GM18909 (cell line): ENCODE measurements at regions not wholly inside any gene's neighbourhood (a gene's known extent, or its start where the extent isn't known, plus 50 kb on each side); places are given as distances from the start of the nearest gene placed in this dataset.

Source experiments
- ATAC-seq: cut with Tn5 transposase; IDR thresholded peaks from one replicate; pipeline ENCODE4 v1.9.1; 2021; ENCODE audit warnings: mild to moderate bottlenecking; ENCODE audit not compliant: unreplicated experiment, poor library complexity

DNA sequence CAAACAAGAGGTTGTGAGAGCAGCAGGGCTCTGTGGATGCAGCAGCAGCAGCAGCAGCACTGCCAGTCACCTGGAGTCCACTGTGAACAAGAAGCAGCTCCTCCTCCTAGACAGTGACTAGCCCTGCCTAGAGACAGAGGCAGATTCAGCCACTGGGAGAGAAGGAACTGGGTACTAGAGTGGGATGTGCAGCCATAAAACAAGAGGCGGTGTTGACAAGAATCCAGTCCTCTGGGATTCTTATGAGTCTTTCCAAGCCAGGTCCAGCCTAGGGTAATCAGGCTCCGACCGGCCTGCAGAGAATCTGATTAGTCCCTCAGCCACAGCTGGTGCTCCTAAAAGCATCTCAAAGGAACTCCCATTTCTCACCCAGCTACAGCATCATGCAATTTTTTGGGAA is 83.9 kb upstream of the USP47 start:
- no peak for ATAC-seq

DNA sequence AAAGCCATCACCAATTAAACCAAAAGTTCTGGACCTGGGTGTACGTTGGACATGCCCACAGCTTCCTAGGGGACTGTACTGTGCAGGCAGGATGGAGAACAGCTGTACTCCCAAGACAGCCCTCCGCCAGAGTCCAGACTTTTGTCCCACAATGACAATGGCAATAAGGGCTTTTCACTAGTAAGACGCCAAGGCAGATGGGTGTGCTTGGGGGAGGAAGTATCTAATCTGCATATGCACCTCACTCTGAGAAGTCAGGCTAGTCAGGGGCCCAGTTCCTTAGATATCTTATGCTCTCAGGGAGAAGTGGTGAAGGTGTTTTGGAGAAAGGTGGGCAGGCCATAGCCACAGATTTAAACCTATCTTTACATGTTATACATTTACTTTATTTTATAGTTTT is 85.1 kb upstream of the USP47 start:
- ATAC-seq = no peak

DNA sequence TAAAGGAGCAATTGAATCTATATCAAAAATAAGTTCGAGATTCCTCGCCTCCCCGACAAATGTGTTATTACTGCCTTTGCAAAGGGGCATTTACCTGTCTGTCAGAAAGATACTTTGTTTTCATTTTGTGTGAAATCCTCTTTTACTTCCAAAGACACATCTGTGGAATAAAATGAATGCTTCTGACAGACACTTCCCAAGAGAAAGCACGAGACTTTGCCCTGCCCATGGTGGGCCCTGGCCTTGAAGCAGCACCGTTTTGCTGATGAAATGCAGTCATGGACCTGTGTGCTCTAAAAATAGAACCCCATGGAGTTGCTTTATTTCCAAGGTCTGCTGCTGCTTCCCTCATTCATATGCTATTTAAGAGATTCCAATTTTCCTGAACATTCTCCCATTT is 85.9 kb upstream of the USP47 start:
- no peak for ATAC-seq

DNA sequence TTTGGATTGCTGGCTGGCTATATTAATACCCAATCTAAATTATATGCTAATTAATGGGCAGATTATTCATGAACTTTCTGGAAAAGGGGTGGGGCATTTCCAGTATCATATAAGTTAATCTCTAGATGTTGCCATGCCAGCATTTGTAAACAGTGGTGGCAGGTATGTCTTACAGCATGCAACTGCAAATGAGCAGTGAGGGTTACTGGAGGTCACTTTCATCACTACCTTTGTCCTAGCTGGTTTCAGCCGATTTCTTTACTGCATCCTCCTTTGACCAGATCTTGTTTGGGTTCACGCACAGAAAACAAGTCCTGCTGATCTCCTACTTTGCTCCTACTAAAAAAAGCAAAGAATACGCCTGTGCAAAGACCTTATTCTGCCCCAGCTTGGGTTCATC is 89.1 kb upstream of the USP47 start:
- no peak for ATAC-seq

DNA sequence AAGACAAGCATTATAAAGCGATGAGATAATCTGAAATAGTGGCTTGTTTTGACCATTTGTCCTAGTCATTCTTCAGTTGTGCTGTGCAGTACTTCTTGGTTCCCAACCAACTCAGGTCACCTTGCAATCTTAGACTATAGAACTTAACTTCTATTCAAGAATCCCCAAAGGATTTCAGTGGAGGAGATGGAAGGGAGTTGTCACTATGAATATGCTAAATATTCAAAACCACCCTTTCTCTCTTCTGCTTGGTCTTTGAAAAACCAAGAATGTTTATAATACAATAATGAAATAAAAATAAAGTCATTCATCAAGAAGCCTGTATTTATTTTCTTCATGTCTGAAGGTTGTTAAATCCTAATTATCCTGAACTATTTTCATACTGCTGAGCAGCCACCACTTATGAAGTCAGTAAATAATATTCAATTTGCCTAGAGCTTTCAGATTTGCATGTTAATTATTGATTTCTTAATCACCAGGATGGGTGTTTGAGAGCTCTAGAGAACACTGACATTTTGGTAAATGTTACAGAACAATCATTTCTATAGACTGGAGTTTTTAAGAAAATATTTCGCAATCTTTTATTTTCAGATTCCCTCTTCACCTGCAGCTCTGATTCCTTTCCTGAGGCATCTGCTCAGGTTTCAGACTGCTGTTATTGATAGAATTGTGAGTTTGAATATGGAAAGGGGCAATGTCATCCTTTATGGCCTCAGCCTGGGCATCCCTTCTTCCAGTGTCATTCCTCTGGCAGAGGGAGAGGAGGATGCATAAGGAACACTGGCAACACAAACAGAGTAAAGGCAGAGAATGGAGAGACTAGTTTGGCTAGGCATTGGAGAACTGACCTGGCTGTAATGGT is 91.5 kb upstream of the USP47 start:
- no peak for ATAC-seq

DNA sequence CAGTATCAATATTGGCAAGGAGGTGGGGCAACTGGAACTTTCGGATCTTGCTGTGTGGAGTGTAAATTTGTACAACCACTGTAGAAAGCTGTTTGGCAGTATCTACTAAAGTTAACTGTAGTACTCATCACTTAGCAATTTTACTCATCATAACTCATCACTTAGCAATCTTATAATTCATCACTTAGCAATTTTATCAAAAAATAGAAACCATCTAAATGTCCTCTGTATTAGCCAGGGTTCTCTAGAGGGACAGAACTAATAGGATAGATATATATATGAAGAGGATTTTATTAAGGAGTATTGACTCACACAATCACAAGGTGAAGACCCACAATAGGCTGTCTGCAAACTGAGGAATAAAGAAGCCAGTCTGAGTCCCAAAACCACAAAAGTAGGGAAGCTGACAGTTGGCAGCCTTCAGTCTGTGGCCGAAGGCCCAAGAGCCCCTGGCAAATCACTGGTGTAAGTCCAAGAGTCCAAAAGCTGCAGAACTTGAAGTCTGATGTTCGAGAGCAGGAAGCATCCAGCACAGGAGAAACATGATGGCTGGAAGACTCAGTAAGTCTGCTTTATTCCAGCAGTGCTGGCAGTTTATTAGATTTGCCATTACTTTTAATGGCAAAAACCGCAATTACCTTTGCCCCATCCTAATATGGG is 92.9 kb upstream of the USP47 start:
- ATAC-seq = no peak

DNA sequence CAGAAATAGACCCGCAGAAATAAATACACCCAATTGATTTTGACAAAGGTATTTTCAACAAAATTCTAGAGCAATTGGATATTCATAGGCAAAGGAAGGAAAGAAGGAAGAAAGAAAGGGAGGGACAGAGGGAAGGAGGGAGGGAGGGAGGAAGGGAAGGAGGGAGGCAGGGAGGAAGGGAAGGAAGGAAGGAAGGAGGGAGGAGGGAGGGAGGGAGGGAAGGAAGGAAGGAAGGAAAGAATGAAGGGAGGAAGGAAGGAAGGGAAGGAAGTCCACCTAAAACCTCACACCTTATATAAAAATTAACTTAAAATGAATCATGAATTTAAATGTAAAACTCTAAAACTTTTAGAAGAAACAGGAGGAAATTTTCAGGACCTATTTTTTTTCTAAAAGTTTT is 94.2 kb upstream of the USP47 start:
- ATAC-seq = no peak

DNA sequence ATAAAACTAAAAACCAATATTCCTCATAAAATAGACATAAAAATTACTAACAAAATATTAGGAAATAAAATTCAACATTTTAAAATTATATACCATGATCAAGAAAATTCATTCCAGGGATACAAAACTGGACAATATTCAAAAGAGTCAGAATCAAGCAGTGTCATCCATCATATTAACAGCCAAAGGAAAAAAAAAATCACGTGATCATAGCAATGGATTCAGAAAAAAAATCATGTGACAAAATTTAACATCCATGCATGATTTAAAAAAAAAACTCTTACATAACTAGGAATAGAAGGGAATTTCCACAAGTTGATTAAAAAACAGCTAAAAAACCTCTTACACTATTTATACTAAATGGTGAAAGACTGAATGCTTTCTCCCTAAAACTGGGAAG is 95.3 kb upstream of the USP47 start:
- no peak for ATAC-seq

DNA sequence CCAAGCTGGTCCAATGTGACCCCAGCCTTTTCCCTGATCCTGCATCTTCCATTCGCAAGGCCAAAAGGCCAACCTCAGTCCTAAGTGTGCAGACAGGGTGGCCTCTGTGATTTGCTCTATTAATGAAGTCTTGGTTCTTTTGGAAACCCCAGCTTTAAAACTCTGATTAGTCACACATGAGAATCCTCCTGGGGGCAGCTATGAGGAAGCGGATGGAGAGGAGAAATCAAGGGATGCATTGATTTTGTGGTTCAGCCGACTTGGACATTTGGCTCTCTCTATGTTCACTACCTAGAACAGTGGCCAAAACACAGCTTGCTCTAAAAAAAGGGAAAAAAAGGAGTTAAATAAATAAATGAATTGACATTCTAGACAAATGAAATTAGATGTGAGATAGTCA is 98.6 kb upstream of the USP47 start:
- ATAC-seq = no peak

DNA sequence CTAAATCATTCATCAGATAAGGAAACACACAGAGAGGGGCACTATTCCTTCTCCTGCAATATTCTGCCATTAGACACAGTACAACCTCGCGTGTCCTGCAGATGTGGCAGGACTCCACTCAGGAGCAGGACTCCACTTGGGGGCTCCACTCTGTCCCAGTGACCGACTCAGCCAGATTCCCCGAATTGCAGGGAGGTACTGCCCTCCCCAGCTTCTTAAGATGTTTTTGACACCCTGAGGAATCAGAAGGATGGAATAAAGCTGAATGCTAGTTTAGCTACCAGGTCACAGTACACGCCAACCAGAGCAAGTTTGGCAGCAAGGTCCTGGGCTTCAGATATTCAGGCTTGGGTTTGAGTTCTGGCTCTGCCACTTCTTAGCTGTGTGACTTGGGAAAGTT is 99.3 kb upstream of the USP47 start:
- no peak for ATAC-seq

DNA sequence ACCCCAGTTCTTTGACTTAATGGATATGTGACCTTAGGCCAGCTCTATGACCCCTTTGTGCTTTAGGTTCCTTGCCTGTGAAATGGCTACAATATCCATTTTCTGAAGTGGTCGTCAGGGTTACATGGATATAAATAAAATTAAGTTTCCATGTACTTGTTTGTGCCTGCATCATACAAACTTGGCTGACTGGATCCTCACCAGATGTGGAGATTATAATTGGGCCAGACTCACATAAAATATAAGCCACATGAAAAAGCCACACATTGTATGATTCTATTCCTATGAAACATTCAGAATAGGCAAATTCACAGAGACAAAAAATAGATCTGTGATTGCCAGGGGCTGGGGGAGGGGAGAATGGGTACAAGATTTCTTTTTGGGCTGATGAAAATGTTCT is 100.9 kb upstream of the USP47 start:
- no peak for ATAC-seq

DNA sequence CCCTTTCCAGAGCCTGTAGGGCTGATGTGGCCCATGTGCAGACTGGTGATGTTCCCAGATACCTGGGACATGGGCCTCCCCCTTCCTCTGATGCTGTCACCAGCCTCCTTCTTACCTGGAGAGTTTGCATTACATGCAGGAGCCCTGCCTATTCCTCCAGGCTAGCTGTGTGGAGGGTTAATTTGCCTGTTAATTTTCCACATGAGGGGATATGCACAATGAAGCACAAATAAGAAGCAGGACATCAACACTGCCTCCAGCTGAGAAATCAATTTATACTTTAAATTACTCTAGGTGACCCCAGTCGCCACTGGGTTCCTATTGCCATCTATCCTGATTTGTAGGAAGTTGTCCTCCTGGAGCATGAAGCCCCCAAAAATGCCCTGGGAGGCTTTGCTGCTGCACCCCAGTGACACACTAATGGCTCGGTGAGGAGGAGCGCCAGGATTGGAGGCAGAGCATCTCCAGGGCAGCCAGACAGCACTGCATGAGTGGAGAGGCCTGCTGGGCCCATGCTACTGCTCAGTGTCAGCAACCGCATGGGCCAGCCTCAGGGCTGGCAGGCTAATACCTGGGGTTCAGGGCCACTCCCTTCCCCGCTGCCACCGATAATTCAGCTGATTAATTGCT is 101.6 kb upstream of the USP47 start:
- no peak for ATAC-seq

DNA sequence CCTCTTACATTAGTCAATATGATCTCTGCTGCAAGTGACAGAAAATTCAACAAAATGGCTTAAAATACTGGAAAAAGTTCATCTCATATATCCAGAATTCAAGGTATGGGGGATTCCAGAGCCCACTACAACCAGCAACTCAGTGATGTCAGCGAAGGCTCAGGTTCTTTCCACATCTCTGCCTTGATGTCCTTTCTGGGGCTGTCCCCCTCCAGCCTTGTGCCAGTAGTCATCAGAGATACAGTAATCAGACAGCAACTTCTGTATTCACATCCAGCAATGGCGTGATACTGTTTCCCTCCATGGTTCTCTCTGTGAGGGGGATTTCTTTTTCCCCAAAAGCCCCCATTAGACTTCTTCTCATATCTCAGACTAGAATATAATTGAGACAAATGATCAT is 103.4 kb upstream of the USP47 start:
- ATAC-seq = no peak

DNA sequence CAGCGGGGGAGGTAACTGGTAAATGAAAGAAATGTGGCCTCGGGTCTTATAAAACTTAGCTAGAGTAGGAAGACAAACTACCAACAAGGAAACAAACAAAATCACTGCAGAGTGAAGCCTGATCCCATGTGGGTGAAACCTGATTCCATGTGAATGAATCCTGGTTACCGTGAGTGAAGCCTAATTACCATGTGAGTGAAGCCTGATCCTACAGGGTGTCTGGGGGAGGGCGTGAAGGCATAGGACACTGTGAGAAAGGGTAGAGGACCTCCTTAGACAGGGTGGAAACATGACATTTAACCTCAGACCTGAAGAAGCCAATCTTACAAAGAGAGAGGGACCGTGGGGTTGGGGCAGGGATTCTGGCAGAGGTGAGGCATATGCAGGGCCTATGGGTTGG is 106.2 kb upstream of the USP47 start:
- ATAC-seq = no peak

DNA sequence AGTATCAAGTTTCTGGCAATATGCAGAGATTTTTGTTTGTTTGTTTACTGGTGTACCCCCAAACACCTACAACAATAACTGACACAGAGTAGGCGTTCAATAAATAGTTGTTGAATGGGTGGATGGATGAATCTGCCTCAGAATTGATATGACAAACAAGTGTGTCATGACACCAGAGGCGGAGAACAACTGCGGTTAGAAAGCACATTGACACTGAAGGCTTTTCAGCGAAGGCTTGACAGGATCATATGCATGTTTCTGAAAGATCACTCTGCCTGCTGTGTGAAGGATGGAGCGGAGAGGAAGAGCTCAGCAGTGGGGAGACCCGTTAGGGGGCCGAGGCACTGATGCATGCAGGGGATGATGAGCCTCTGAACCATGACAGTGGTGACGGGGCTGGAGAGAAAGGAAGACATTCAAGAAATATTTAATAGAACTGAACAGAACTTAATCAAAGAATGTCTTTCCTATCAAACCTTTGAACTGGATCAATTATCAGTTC is 108.5 kb upstream of the USP47 start:
- no peak for ATAC-seq

DNA sequence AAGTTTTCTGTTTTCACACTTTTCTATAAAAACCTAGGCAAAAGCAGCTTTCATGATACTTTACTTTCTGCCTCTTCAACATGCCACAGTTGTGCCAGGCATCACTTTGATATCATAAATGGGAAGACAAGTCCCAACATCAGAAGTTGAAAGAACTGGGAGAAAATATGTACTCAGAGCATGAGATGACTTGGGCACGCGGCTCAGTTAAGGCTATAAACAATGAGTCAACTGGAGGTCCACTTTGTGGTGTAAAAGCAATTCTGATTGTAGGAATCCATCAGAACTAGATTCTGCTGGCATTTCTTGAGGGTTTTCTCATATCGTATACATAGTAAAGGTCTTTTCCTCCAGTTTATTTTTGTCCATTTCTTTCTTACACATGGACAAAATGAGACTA is 109.7 kb upstream of the USP47 start:
- no peak for ATAC-seq

DNA sequence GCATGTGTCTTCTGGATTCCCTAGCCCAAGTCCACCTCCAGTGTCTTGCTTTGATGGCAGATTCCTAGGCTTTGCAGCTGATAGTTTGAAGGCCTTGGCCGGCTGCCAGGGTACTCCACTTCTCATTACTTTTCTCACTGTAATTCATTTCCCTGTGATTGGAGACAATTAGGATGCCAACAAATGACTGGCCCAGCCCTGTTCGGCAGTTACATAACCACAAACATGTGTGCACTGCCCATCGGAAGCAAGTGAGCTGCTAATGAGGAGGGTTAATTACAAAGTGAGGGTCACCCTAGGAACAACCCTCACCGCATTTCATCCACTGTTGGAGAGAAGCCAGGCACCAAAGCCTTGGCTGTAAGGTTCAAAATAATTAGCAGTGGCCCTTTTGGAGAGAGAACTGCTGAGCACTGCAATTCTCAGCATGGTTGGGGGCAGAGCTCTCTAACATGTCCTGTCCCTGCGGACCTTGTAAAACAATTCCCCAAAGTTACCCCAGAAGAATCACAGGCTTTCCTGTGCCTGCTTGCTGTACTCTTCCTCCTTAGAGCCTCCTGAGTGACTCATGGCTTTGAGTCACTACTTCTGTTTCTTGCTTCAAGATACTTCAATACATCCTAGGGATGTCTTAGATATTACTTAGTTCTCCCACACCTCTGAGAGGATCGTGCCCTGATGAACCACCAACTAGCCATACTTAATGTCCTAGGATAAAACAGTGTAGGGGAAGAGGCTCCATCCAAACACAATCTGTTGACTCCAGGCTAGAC is 109.7 kb upstream of the GALNT18 start:
- ATAC-seq = no peak

DNA sequence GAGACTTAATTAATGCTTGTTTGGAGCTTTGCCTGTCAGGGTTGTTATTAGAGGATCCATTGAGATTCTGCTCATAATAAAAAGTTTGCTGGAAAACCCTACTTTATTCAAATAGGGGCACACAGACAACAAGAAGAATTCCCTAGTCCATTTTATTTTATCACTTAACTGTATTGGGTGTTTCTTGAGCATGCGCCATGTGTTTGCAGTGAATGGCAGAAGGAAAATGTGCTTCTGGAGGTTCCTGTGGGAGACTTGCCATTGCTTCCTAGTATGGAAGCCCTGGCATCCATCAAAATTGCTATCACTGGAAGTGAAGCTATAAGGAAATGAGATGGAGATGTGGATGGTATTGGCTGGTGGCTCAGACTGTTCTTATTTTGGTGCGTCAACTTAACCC is 106.6 kb upstream of the GALNT18 start:
- no peak for ATAC-seq

DNA sequence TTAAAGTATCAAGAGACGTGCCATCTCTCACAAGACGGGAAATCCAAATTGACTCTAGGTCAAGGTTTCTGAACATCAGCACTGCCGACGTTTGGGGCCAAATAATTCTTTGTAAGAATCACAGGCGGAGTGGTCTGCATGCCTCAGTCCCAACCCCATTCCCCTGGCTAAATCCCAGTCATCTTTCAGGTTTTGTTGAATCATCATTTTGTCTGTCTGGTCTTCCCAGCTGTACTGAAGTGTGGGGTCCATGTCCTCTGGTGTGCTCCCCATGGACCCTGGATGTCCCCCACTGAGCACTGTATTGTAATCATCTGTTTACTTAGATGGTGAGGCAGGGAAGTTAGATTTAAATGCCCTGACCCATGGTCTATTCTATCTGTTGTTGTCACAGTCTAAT is 103.6 kb upstream of the GALNT18 start:
- no peak for ATAC-seq

DNA sequence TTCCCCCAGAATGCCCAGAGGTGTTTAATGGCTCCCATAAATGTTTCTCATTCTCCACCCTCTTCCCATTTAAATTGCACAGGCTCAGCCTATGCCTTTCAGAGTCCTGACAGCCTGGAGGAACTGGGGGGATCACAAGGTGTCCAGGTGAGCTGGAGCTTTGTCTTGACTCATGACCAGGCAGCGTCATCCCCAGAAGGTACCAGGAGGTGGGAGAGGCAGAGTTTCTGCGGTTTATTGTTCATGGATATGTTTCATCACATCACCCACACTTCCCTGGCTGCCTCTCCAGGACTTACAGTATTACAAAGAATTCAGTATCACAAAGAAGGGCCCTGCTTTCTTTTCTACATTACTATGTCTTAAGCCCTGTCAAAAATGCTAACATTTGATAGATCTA is 103.2 kb upstream of the GALNT18 start:
- no peak for ATAC-seq

DNA sequence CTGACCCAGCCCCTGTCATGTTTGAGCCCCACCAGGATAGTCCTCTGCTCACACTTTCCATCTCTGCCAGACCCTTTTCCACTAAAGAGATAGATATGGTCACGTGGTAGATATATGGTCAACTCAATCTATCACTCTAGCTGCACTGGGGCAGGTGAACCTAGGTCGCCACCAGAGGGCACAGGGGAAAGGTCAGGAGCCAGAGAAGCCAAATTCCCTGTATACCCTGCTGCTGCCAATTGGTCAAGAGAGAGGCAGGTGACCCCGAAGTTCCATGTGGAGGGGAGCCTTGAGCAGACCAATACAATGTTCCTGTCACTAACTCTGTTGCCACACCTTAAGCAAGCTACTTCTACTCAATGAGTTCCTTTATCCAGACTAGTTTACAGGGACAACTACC is 101.1 kb upstream of the GALNT18 start:
- no peak for ATAC-seq
